Ectodermal cell (in vitro differentiated cells): ENCODE measurements at regions not wholly inside any gene's neighbourhood (a gene's known extent, or its start where the extent isn't known, plus 50 kb on each side); places are given as distances from the start of the nearest gene placed in this dataset.

ENCODE experiments used
- H3K27ac ChIP-seq: 2 replicates; pipeline ENCODE4 v1.7.0; 2013; ENCODE audit warnings: mild to moderate bottlenecking, low read depth, low read length; ENCODE audit not compliant: insufficient read depth, poor library complexity, severe bottlenecking
- H3K27me3 ChIP-seq: 2 replicates; pipeline ENCODE4 v1.7.0; 2013; ENCODE audit warnings: mild to moderate bottlenecking, low read length; ENCODE audit not compliant: insufficient read depth, control insufficient read depth, poor library complexity, severe bottlenecking
- H3K36me3 ChIP-seq: one replicate; pipeline ENCODE4 v1.7.0; 2013; ENCODE audit warnings: low read length; ENCODE audit not compliant: control insufficient read depth, insufficient read depth
- H3K4me1 ChIP-seq: one replicate; pipeline ENCODE4 v1.7.0; 2013; ENCODE audit warnings: low read length; ENCODE audit not compliant: control insufficient read depth, insufficient read depth
- H3K4me3 ChIP-seq: 2 replicates; pipeline ENCODE4 v1.7.0; 2013; ENCODE audit warnings: low read depth, low read length, control low read depth; ENCODE audit not compliant: insufficient read depth
- H3K9me3 ChIP-seq: 2 replicates; pipeline ENCODE4 v1.7.0; 2013; ENCODE audit warnings: mild to moderate bottlenecking, low read length, moderate library complexity; ENCODE audit not compliant: control insufficient read depth
- WGBS, 2 experiments: methylation state at CpG; one replicate each; pipeline ENCODE4 v1.1.7; 2013; ENCODE audit warnings: missing lambda C conversion rate in 2 of 2; 5-methylcytosine and 5-hydroxymethylcytosine counted together

DNA sequence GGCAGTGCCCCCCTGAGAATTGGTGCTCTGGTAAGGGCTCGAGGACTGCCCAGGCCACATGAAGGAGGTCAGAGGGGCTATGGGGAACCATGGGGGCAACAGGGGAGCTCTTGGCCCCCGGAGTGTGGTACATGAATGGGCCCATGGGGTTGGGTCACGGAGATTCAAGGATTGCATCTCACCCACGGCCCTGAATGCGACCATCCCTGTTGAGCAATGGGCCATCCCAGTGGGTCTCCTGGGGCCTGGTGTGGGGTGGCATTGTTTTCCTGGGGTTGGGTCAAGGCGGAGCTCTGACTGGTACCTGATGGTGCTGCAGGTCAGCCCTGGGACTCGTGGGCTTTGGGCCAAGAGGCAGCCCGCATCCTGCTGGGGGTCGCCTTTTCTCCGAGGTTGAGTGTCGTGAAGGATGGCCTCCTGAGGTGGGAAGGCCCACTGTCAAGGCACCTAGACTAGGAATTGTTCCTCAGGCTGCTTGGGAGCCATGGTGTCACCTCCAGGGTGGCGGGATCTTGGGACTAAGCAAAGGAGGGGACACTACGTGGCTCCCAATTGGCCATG is 198.3 kb downstream of the UBE3A start:
- Histone ChIP-seq H3K36me3 (no peaks in the 10 kb centered on the region), H3K27me3 (no peaks in the 10 kb centered on the region), H3K9me3 (peaks cover 2% of the 10 kb centered on the region), H3K4me3 (no peak overlapping the region), H3K4me1 (no peaks in the 10 kb centered on the region), H3K27ac (no peak overlapping the region)
- 83 to 85% methylated on average over 13 of the region's 13 CpGs for WGBS, 2 experiments

DNA sequence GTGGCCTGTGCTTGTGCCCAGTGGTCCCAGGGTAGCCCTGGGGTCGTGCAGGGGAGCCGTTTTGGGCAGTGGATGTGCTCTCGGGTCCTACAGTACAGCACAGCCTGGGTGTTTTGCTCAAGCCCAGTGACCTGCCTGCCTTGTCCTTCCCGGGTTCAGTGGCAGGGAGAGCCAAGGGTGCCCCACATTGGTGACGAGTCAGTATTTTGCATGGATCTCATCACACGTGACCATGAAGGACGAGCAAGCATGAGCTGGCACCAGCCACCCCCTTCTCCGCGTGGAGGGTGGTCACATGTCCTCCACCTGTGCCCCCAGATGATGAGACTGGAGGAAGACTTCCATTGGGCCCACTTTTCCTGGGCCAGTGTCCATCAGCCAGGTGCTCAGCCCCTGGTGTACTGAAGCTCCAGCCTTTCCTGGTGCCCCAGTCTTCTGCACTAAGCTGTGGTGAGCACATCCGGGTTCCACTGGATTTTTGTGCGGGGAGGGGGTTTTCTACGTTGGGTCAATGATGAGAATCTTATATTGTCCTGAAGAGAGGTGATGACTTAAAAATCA is 197.5 kb downstream of the UBE3A start:
- 80 to 82% methylated on average over 12 of the region's 12 CpGs for WGBS, 2 experiments
- H3K4me1 ChIP-seq: no peaks in the 10 kb centered on the region
- no peak overlapping the region for H3K4me3 ChIP-seq
- no peaks in the 10 kb centered on the region for H3K36me3 ChIP-seq
- H3K27me3 ChIP-seq: no peaks in the 10 kb centered on the region
- peaks cover 2% of the 10 kb centered on the region for H3K9me3 ChIP-seq
- no peak overlapping the region for H3K27ac ChIP-seq

- Histone ChIP-seq H3K4me3 (no peak overlapping the region), H3K36me3 (no peaks in the 10 kb centered on the region), H3K27me3 (no peaks in the 10 kb centered on the region), H3K27ac (no peak overlapping the region), H3K4me1 (no peaks in the 10 kb centered on the region), H3K9me3 (peaks cover 2% of the 10 kb centered on the region)
- 75 to 77% methylated on average over 10 of the region's 10 CpGs for WGBS, 2 experiments
Observed at GRCh38 chr15:25242166-25242879, 196.5 kb downstream of the UBE3A start.

DNA sequence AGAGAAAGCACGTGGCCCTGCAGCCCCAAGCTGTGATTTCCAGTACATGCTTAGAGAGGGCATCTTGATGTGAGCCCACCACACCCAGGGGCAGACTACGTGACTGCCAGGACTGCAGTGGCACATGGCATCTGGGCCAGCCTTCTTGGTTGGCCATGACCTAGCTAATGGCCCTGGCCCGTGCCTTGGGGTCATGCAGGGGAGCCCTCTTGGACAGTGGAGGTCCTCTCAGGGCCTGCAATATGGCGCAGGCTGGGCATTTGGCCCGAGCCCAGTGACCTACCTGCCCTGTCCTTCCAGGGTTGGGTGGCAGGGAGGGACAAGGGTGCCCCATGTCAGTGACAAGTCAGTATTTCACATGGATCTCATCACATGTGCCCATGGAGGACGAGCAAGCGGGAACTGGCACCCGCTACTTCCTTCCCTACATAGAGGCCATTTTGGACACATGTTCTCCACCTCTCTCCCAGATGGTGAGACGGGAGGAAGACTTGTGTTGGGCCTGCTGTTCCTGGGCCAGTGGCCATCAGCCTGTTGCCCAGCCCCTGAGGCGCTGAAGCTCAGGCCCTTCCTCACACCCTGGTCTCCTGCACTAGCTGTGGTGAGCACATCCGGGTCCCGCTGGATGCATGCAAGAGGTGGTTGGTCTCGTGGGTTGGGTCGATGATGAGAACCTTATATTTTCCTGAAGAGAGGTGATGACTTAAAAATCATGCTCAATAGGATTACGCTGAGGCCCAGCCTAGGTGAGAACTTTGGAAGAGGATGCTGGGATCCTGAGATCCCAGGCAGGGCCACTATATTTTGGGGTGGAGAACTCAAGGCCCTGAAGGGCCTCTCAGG is 195.6 kb downstream of the UBE3A start:
- Histone ChIP-seq H3K27ac (no peak overlapping the region), H3K4me3 (no peak overlapping the region), H3K4me1 (no peaks in the 10 kb centered on the region), H3K36me3 (no peaks in the 10 kb centered on the region), H3K27me3 (no peaks in the 10 kb centered on the region), H3K9me3 (peaks cover 2% of the 10 kb centered on the region)
- 85 to 87% methylated on average over 15 of the region's 15 CpGs for WGBS, 2 experiments

- Histone ChIP-seq H3K27ac (no peak overlapping the region), H3K4me1 (no peaks in the 10 kb centered on the region), H3K4me3 (no peak overlapping the region), H3K9me3 (peaks cover 2% of the 10 kb centered on the region), H3K36me3 (no peaks in the 10 kb centered on the region), H3K27me3 (no peaks in the 10 kb centered on the region)
- WGBS, 2 experiments: 86 to 89% methylated on average over 7 of the region's 7 CpGs
Observed at GRCh38 chr15:25243800-25244097, 195.1 kb downstream of the UBE3A start.

DNA sequence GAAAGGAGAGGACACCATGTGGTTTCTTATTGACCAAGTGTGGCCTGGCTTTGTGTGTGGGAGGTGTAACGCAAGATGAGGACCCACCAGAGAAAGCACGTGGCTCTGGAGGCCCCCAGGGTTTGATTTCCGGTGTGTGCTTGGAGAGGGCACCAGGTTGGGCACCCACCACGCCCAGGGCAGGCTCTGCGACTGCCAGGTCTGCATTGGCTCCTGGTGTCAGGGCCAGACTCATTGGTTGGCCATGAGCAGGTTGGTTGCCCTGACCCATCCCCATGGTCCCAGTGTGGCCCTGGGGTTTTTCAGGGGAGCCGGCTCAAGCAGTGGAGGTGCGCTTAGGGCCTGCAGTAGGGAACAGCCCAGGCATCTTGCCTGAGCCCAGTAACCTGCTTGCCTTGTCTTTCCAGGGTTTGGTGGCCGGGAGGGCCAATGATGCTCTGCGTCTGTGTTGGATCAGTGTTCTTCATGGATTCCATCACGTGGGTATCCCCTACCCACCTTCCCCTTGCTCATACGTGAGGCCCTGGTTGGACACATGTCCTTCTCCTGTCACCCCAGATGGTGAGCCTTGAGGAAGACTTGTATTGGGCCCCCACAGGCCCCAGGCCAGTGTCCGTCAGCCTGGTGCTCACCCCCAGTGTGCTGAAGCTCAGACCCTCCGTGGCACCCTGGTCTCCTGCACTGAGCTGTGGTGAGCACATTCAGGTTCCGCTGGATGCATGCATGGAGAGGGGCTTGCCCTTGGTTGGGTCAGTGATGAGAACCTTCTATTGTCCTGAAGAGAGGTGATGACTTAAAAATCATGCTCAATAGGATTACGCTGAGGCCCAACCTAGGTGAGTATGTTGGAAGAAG is 193.9 kb downstream of the UBE3A start:
- Histone ChIP-seq H3K9me3 (peaks cover 2% of the 10 kb centered on the region), H3K4me3 (no peak overlapping the region), H3K36me3 (no peaks in the 10 kb centered on the region), H3K4me1 (no peaks in the 10 kb centered on the region), H3K27ac (no peak overlapping the region), H3K27me3 (no peaks in the 10 kb centered on the region)
- 81 to 83% methylated on average over 15 of the region's 15 CpGs for WGBS, 2 experiments

GRCh38 chr15:25245801-25246622 is 192.8 kb downstream of the UBE3A start:
- peaks cover 2% of the 10 kb centered on the region for H3K9me3 ChIP-seq
- 83 to 87% methylated on average over 17 of the region's 17 CpGs for WGBS, 2 experiments
- no peak overlapping the region for H3K27ac ChIP-seq
- H3K4me1 ChIP-seq: no peaks in the 10 kb centered on the region
- no peaks in the 10 kb centered on the region for H3K36me3 ChIP-seq
- H3K4me3 ChIP-seq: no peak overlapping the region
- H3K27me3 ChIP-seq: no peaks in the 10 kb centered on the region

GRCh38 chr15:25246641-25247406 is 192.0 kb downstream of the UBE3A start:
- WGBS, 2 experiments: 88 to 89% methylated on average over 20 of the region's 20 CpGs
- Histone ChIP-seq H3K36me3 (no peaks in the 10 kb centered on the region), H3K9me3 (peaks cover 2% of the 10 kb centered on the region), H3K4me3 (no peak overlapping the region), H3K27ac (no peak overlapping the region), H3K4me1 (no peaks in the 10 kb centered on the region), H3K27me3 (no peaks in the 10 kb centered on the region)
